Stimulated activated CD8-positive, alpha-beta memory T cell treated with anti-CD3 and anti-CD28 coated beads, Interleukin-7, amount 100 ng/mL, for 24 hours (primary cell): ENCODE measurements at regions not wholly inside any gene's neighbourhood (a gene's known extent, or its start where the extent isn't known, plus 50 kb on each side); places are given as distances from the start of the nearest gene placed in this dataset.

Source experiments
- DNase-seq: peaks from one replicate; pipeline ENCODE4 v3.0.0-alpha.2; 2020; ENCODE audit warnings: low read depth

DNA sequence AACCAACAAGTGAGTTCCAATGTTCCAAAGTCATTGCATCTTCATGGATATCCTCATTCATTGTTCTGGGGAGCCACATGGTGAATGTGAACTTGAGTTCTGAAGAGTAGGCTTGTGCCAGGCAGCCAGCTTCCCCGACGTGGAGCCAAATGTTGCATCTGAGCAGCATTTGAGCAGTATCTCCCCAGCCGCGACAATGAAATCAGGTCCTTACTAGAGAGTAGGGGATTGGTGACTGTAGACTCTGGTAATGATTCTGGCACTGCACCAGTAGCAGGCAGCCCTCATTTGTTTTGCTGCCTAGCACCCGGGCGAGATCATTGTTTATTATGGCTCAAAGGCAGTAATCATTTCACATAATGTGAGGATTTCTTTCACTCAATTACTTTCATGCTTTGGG lies 451.4 kb upstream of the C9orf72 start:
- no peak for DNase-seq

DNA sequence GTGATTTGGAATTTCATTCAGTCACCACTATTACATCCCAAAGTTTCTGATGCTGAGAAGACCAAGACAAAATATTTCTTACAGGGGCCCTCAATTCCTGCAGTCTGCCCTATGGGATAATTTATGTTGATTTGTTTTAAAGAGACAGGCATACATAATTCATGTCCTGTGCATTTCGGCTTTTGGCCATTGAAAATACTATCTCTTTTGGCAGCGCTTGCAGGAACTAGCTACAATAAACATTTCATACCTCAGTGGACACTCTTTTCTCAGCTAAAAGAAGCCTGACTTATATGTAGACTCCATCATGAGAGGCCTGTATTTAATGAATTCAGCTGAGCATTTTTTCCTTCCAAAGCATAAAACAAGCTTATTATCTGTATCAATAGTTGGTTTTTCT lies 451.9 kb upstream of the C9orf72 start:
- DNase-seq = no peak

DNA sequence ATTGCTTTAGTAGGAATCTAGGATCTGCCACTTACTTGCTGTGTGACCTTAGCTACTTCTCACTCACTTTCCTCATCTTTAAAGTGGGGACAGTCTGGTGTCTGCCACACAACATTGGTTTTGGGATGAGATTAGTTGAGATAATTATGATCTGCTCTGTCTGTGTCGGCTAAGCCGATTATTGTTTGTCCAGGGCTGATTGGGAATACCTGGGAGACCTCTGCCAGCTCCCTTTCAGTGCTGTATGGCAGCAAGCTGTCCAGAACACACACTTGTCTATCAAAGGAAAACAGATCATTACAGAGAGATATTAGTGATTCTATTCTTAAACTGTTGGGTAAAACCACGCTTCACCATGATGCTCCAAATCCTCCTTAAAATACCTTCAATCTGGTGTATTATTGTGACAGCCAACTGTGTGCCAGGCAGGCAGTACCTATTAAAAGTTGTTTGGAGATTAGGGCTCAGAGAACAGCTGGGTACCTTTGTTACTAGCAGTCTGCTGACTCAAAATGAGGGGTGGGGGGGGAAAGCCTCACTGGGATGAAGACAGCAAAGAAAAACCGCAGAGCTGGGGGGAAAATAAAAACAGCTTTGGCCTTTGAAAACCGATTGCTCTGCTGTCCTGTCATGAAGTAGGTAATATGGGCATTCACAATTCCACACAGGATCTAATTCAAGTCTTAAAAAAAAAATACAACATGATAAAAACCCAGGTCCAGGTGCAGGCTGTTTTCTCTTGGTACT lies 458.4 kb upstream of the C9orf72 start:
- DNase-seq = no peak

DNA sequence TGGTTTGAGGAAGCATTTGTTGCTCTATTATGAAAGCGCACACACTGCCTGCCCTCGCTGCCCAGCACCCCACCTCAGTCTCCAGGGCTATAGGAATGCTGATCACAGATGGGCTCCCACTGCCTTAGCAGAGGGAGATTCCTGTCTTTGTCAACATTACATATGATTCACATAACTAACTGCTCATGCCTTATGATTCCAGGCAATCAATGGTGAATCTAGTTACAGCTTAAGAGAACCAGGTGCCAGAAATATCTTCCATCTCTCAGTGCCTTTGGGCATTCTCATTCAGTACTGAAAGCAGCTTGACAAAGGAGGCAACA lies 458.9 kb upstream of the C9orf72 start:
- no peak for DNase-seq

DNA sequence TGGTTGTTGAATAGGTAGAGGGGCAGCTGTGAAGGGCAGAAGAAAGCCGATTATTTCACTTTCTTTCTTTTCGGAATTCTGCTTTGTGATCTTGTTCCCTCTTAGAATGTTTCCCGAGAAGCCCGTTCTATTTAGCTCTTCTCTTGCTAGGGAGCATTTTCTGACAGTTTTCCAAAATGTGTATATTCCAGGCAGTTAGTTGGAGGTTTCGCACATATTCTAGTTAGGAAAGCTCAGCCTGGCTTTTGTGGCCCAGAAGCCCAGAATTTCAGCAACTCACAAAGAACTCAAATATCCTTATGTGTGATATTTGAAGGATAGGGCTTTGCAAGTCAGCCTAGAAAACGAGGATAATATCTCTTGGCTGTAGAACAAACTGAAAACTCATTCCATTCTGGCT lies 461.0 kb upstream of the C9orf72 start:
- no peak for DNase-seq

DNA sequence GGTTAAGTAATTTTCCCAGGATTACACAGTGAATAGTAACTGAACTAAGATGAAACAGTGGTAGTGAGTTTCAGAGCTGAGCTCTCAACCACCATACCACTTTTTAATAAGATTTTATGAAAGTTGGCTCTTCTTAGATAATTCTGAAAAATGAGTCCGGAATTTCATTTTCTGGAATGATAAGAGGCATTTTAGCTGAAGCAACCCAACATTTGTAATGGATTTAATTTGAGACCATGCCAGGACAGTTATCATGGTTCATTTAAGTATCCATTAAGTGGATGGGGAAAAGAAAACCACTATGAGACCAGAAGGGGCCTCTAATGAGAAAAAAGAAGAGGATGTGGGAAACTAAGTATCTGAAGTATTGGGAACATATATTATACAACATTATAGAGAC lies 464.7 kb upstream of the C9orf72 start:
- no peak for DNase-seq

DNA sequence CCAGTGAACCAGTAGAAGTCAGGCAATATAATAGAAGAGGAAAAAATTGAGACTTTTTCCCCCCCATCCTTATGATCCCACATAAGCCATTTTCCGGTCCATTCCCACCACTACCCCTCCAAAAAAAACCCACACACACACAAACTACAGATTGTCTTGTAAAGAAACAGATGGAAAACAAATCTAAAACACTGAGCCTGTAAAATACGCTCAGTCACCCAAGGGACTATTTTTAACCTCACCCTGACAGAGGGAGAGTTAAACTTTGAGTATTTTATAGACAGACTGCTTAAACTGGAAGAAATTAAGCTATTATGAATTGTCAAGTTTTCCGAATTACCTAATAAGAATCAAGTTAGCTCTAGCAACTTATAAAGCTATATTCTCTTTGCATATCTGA lies 471.8 kb upstream of the C9orf72 start:
- no peak for DNase-seq

DNA sequence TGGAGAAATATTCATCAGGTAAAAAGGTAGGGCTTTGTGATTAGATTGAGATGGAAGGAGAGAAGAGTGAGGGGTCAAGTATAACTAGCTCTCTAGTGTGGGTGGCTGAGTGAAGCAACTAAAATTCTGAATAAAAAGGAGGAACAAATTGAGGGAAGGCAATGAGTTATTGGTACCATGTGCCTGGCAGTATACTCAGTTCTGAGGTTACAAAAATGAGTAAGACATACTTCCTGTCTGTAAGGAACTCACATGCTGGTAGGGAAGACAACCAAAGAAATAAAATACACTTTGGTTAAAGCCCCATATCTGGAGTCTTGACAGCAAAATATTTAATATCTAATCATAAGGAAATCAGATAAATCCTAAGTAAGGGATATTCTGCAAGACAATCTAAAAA lies 476.8 kb upstream of the C9orf72 start:
- no peak for DNase-seq

DNA sequence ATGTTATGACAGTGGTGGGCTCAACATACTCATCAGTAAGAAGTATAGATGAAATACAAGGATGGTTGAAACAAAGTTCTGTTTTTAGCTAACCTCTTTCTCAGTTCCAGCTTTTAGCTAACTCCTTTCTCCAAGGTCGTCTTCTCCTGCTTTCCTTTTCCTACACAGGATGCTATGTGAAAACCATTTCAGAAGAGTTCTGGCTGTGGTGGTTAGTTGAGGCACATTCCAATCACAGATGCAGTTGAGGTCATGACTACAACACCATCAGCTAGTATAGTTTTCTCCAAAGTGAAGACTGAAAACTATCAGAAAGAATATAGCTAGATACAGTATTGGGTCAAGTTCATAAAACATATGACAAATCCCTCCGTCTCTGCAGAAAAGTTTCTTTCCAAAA lies 477.7 kb upstream of the C9orf72 start:
- DNase-seq = no peak

DNA sequence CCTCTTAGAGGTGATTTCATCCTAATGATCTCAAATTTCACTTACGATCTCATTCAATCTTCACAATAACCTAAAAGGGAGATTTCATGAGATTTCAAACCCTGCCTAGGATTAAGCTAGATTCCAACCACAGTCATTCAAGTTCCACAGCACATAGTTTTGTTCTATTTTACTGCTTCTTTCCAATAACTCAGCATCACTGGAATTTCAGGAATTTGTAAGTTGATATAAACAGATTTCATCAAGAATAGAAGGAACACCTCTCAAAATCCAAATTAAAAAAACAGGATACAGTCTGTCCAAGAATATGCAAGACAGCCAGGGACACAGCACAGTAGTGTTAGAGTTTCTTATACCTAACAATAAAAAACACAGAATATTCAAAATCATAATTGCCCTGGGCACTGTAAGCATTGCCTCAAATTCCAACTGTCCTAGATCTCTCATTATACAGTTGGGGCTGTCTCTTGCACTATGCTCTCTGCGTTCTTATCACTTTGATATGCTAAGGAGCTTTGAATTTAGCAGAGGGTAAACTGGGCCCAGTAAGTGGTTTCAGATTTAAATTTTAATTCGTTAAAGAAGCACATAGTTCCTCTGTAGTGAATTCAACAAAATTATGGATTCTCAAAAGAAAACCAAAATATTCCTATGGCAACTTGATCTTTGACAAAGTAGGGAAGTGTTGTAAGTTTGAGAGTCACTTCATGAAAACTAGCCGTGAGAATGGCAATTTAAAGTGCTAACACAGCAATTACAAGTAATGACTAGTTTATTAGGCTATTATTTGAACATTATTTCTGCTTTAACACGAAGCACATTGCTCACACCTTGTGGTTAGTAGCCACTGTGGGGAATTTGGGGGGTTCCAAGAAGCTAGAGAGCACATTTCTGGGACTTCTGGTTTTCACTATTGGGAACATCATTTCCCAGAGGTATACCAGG lies 478.6 kb upstream of the C9orf72 start:
- DNase-seq = no peak

DNA sequence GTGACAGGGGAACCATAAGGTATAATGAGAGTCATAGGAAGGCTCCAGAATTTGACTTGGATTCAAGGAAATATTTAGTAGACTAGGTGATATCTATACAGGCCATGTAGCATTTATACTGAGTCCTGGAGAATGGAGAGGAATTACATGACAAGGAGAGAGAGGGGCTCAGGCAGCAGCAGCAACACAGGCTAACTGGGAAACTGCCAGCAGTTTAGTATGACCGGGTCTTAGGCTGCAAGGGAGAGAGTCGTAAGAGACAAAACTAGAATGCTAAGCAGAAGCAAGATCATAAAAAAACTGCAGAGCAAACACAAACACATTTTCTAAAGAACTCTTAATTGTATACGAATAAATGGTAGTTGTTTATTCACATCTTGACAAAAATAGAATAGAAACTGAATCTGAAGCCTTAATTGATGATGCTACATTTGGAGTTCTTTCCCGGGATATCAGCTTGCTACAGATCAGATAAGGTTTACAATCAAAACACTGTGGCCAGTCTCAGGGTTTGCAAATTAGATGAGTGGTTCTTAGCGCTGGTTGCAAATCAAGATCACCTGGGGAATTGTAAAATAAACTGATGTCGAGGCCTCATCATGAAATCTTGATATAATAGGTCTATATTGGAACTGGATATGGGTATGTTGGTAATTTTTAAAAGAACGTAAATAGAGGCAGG lies 480.0 kb upstream of the C9orf72 start:
- DNase-seq = no peak

DNA sequence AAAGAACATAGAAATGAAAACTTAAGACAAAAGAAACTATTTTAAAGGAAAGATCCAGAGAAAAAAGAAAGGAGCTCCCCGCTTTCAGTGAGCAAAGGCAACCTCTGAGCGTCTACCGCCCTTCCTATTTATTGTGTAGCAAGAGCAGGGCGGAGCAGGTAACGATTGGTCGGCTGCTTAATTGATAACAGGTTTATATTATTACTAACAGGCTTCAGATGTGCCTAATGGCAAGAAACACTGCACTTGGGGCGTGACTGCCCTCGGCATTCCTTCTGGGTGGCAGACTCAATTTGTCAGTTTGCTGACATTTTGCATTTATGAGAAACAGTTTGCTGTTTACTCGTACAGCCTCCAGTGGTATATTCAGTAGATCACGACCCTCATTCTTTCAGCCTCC lies 482.7 kb upstream of the C9orf72 start:
- DNase-seq = no peak

DNA sequence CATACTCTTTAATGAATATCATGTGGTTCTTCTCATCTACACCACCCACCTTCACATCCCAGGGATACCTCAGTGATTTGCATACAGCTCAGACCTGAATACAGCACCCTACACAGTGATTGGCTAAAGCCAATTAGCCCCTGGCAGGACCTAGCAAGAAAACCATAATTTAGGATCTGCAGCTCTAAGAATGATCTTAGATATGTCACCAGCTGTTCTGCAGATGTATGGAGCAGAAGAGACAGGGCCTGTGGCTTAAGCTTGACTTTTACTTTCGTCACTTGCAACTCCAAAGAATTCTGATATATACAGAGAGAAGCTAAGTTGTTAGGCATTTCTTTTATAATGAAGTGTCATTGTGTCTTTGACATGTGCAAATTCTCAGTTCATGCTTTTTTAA lies 483.2 kb upstream of the C9orf72 start:
- no peak for DNase-seq

DNA sequence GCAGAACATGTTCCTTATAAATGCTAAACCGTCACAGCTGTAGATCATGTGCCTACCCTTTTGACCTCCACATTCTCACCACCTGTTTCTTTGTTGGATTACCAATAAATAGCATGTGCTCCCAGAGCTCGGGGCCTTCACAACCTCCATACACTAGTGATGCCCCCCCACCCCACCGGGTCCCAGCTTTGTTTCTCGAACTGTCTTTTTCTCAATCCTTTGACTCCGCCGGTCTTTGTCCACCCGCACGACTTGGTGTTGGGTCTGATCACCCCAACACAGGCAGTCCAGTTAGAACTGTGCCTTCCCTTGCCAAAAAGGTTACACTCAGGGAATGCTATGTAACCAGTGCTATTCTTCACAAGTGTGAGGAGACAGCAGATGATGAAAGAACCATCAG lies 485.9 kb upstream of the C9orf72 start:
- DNase-seq = no peak

DNA sequence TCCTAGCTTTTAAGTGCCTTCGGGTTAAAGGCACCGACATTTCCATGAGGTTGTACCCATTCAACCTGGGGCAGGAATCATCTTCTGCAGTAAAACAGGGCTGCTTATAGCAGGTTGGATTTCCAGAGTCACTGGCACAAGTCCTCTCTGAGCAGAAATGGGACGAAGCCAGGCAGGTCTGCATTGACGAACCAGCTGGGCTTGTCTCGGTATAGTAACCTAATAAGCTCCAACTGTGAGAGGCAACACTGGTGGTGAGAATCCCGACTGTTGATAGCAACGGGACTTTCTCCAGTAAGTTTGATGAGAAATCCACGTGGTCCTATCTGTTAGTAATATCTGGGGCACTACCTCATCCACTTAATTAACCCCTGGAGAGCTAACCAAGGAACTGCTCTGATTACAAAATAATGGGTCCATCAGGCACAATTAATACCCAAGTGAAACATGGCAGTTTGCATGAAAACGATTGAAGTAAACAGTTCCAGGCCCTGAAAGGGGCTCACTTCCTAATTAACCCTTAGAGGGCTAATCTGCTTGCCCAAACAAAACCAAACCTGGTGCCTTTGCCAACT lies 491.0 kb upstream of the C9orf72 start:
- DNase-seq = no peak

DNA sequence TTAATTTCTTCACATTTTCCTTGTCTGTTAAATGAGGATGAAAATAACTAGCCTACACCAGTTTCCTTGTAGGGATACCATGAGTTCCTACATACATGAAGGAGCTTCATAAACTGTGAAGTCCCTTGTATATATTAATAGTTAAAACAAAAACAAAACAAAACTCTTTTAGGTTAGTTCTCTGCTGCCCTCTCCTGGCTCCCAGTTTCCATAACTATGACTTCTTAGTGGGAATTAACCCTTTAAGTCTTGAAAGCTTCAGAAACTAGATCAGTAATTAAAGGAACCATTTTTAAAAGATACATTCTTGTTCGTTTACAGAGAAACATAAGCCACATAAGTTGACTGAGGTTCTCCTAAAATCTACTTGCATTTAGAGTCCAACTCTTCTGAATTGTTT lies 500.0 kb upstream of the C9orf72 start:
- no peak for DNase-seq

DNA sequence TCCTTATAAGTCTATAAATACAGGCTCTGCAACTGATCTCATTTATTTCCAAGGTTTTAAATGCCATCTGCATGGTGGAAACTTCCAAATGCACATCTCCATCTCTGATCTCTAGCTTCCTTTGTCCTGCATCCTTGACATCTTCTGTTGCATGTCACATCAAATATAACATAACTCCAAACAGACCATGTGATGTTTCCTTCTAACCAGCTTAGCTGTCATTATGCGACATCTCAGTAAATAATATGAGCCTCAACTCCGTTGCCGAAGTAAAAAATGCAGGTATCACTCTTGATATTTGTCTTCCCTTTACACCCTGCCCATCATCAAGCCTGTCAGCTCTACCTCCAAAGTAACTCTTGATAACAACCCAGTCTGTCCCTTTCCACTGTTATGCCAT lies 506.4 kb upstream of the C9orf72 start:
- DNase-seq = no peak

DNA sequence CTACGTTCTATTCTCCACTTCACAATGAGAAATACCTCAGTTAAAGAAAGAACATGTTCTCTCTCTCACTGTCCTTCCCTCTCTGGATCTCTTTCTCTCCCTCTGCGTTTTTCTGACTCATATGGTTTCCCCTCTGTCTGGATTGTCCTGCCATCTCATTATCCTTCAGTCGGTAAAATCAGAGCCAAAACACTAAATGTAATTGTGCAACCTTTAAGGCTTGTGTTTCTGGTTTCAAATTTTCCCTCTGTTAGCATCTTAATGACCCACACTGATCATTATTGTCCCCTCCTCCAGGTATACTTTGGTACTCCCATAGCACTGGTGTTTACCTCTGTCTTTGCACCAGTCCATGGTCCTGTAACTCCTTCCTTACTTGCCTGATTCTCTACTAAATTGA lies 509.4 kb upstream of the C9orf72 start:
- no peak for DNase-seq

DNA sequence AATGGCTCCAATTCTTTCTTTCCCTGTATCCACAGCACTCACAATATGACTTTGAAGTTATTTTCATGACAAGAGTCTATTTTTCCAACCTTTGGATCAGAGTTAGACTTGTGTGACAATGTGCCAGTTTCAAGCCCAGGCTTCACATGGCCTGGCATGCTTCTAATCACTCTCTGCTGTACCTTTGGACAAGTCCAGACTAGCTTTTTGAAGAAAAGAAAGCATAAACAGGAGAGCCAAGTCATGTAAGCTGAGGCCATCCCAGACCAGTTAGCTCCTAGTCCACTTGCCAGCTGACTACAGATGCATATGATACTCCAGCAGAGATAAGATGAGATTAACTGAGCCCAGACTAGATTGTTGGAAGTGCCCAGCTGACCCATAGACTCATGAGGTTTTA lies 513.6 kb upstream of the C9orf72 start:
- no peak for DNase-seq

DNA sequence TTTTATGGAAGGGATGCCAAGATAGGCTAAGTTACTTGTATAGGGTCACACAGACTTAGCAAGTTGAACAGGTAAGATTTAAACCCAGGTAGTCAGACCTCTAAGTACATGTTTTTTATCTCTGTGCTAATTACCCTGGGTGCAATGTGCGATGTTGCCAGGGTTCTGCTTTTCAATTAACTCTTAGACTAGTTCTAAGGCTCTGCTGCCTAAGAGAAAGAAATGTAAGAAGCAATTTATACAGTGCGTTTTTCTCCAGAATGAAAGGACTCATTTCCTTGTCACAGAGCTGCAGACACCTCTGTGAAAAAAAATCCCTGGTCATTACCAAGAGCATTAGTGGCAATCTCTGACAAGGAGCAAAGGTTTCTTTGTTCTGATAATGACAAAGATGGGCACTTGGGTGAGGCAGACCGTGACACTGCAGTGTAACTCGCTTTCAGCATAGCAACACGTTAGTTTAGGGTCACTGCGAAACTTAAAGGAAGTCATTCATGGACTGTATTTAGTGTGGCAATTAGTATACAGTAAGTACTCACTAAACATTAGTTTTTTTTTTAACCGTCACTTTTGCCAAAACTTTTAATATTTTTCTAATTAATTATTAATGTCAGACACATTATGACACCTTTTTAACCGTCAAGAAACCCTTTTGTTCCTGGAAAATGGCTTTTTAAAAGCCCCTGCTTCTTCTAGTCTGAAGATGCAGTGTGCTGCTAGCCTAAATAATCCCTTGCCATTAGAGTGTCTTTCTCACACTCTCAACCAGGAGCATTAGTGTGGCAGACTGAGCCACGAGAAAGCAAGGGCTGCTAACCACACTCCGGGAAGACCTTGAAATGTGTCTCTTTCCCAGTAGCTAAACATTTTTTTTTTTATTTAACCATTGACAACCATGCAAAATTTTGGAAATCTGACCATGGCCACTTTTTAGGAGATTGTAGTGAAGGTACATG lies 520.0 kb upstream of the C9orf72 start:
- no peak for DNase-seq

DNA sequence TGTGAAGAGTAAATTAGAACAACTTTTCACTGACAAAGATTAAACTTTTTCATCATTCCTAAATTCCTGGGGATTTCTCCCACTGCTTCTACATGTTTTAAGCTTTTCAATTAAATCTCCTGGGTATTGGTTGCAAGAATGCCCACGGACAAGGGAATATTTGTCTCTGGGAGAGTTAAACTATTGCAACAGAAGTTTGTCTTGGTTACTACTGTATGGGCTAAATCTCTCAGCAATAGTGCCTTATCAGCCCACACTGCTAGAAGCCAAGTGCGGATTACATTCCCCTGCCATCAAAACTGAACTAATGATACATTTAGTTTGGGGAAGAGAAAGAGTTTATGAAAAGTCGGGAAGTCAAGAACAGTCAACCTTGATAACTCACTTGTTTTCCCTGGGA lies 528.2 kb upstream of the C9orf72 start:
- no peak for DNase-seq

DNA sequence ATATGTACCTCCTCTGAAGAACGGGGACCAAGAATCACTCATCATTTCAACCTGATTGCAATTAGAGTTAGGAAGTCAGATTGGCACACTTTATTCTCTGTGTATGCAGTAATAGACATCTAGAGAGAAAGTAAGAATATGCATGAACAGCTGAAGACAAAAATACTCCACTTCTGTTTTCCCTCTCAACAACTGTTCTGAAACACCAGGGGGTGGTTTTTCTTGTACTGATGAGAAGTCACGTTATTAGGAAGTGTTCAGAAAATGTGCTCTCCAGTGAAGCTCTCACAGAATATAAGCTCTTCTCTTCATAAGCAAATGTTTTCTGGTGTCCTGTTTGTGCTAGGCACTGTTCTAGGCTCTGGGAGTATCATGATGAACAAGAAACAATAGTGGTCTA lies 531.7 kb upstream of the C9orf72 start:
- no peak for DNase-seq
